ENCODE measurements at regions not wholly inside any gene's neighbourhood (a gene's known extent, or its start where the extent isn't known, plus 50 kb on each side); places are given as distances from the start of the nearest gene placed in this dataset.

DNA sequence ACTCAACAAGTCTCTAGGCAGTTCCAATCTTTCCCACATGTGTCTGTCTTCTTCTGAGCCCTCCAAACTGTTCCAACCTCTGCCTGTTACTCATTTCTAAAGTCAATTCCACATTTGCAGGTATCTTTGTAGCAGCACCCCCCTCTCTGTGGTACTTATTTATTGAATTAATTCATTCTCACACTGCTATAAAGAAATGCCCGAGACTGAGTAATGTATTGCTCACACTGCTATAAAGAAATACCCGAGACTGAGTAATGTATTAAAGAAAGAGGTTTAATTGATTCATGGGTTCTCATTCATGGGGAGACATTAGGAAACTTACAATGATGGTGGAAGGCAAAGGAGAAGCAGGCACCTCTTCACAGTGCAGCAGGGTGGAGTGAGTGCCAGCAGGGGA is 1413.8 kb downstream of the SI start:
- TF ChIP-seq YY1 (tag by site-specific recombination; IDR thresholded peaks at IDR 0.05): no peak
- TF ChIP-seq, protein P1, sequence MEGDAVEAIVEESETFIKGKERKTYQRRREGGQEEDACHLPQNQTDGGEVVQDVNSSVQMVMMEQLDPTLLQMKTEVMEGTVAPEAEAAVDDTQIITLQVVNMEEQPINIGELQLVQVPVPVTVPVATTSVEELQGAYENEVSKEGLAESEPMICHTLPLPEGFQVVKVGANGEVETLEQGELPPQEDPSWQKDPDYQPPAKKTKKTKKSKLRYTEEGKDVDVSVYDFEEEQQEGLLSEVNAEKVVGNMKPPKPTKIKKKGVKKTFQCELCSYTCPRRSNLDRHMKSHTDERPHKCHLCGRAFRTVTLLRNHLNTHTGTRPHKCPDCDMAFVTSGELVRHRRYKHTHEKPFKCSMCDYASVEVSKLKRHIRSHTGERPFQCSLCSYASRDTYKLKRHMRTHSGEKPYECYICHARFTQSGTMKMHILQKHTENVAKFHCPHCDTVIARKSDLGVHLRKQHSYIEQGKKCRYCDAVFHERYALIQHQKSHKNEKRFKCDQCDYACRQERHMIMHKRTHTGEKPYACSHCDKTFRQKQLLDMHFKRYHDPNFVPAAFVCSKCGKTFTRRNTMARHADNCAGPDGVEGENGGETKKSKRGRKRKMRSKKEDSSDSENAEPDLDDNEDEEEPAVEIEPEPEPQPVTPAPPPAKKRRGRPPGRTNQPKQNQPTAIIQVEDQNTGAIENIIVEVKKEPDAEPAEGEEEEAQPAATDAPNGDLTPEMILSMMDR (tag by site-specific recombination; IDR thresholded peaks at IDR 0.05): no peak
- TF ChIP-seq KLF10 (tag by site-specific recombination; IDR thresholded peaks at IDR 0.05): no peak
- no peak for TF ChIP-seq ZNF140 (tag by site-specific recombination; IDR thresholded peaks at IDR 0.05)
- no peak for TF ChIP-seq ZNF571 (tag by site-specific recombination; IDR thresholded peaks at IDR 0.05)
- TF ChIP-seq, protein P2, sequence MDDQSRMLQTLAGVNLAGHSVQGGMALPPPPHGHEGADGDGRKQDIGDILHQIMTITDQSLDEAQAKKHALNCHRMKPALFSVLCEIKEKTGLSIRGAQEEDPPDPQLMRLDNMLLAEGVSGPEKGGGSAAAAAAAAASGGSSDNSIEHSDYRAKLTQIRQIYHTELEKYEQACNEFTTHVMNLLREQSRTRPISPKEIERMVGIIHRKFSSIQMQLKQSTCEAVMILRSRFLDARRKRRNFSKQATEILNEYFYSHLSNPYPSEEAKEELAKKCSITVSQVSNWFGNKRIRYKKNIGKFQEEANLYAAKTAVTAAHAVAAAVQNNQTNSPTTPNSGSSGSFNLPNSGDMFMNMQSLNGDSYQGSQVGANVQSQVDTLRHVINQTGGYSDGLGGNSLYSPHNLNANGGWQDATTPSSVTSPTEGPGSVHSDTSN (CRISPR knock-in tag; IDR thresholded peaks at IDR 0.05): no peak
- TF ChIP-seq WT1 (tag by site-specific recombination; IDR thresholded peaks at IDR 0.05): no peak
- TF ChIP-seq ZNF133 (tag by site-specific recombination; IDR thresholded peaks at IDR 0.05): no peak
- TF ChIP-seq ZNF157 (tag by site-specific recombination; IDR thresholded peaks at IDR 0.05): no peak
- no peak for TF ChIP-seq ZNF274 (IDR thresholded peaks at IDR 0.05; ENCODE audit: low read length)
- TF ChIP-seq ZNF274 (tag by site-specific recombination; IDR thresholded peaks at IDR 0.05; ENCODE audit: borderline replicate concordance): no peak
- TF ChIP-seq ZNF677 (tag by site-specific recombination; IDR thresholded peaks at IDR 0.05): no peak
- TF ChIP-seq, protein P3, sequence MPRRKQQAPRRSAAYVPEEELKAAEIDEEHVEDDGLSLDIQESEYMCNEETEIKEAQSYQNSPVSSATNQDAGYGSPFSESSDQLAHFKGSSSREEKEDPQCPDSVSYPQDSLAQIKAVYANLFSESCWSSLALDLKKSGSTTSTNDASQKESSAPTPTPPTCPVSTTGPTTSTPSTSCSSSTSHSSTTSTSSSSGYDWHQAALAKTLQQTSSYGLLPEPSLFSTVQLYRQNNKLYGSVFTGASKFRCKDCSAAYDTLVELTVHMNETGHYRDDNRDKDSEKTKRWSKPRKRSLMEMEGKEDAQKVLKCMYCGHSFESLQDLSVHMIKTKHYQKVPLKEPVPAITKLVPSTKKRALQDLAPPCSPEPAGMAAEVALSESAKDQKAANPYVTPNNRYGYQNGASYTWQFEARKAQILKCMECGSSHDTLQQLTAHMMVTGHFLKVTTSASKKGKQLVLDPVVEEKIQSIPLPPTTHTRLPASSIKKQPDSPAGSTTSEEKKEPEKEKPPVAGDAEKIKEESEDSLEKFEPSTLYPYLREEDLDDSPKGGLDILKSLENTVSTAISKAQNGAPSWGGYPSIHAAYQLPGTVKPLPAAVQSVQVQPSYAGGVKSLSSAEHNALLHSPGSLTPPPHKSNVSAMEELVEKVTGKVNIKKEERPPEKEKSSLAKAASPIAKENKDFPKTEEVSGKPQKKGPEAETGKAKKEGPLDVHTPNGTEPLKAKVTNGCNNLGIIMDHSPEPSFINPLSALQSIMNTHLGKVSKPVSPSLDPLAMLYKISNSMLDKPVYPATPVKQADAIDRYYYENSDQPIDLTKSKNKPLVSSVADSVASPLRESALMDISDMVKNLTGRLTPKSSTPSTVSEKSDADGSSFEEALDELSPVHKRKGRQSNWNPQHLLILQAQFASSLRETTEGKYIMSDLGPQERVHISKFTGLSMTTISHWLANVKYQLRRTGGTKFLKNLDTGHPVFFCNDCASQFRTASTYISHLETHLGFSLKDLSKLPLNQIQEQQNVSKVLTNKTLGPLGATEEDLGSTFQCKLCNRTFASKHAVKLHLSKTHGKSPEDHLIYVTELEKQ (tag by site-specific recombination; IDR thresholded peaks at IDR 0.05; ENCODE audit: borderline replicate concordance): no peak
- TF ChIP-seq, protein P4, sequence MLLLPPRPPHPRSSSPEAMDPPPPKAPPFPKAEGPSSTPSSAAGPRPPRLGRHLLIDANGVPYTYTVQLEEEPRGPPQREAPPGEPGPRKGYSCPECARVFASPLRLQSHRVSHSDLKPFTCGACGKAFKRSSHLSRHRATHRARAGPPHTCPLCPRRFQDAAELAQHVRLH (tag by site-specific recombination; IDR thresholded peaks at IDR 0.05): no peak

Data from HEK293 (cell line).